ENCODE measurements at regions not wholly inside any gene's neighbourhood (a gene's known extent, or its start where the extent isn't known, plus 50 kb on each side); places are given as distances from the start of the nearest gene placed in this dataset.

- FAIRE-seq (no peak), DNase-seq (ENCODE audit: insufficient read length, low spot score) (no peak)
- TF ChIP-seq POLR2A (IDR thresholded peaks at IDR 0.05; ENCODE audit: low read depth, low read length) = no peak
- TF ChIP-seq POU2F2 (IDR thresholded peaks at IDR 0.05; ENCODE audit: low read depth, low read length) = no peak
- no peak for TF ChIP-seq PAX5 (IDR thresholded peaks at IDR 0.05; ENCODE audit: insufficient read depth, low read length, severe bottlenecking)
- no peak for TF ChIP-seq TAF1 (IDR thresholded peaks at IDR 0.05; ENCODE audit: low read depth, low read length)
- no peak for TF ChIP-seq POLR2AphosphoS5 (IDR thresholded peaks at IDR 0.05; ENCODE audit: low read depth, low read length)
- no peak for TF ChIP-seq SPI1 (IDR thresholded peaks at IDR 0.05; ENCODE audit: low read depth, low read length)
Measured at GRCh38 chr11:127567237-127567932, 566.8 kb upstream of the KIRREL3 start.

GRCh38 chr11:127564810-127565209 is 564.2 kb upstream of the KIRREL3 start:
- TF ChIP-seq POLR2AphosphoS5 (IDR thresholded peaks at IDR 0.05; ENCODE audit: low read depth, low read length) (no peak), POLR2A (IDR thresholded peaks at IDR 0.05; ENCODE audit: low read depth, low read length) (no peak), SPI1 (IDR thresholded peaks at IDR 0.05; ENCODE audit: low read depth, low read length) (no peak), PAX5 (IDR thresholded peaks at IDR 0.05; ENCODE audit: insufficient read depth, low read length, severe bottlenecking) (no peak), POU2F2 (IDR thresholded peaks at IDR 0.05; ENCODE audit: low read depth, low read length) (no peak), TAF1 (IDR thresholded peaks at IDR 0.05; ENCODE audit: low read depth, low read length) (no peak)
- DNase-seq (ENCODE audit: insufficient read length, low spot score) = no peak
- no peak for FAIRE-seq

- DNase-seq (ENCODE audit: insufficient read length, low spot score) (no peak), FAIRE-seq (no peak)
- TF ChIP-seq POLR2A (IDR thresholded peaks at IDR 0.05; ENCODE audit: low read depth, low read length) = no peak
- no peak for TF ChIP-seq PAX5 (IDR thresholded peaks at IDR 0.05; ENCODE audit: insufficient read depth, low read length, severe bottlenecking)
- TF ChIP-seq SPI1 (IDR thresholded peaks at IDR 0.05; ENCODE audit: low read depth, low read length) = no peak
- TF ChIP-seq POLR2AphosphoS5 (IDR thresholded peaks at IDR 0.05; ENCODE audit: low read depth, low read length) = no peak
- TF ChIP-seq POU2F2 (IDR thresholded peaks at IDR 0.05; ENCODE audit: low read depth, low read length) = no peak
- TF ChIP-seq TAF1 (IDR thresholded peaks at IDR 0.05; ENCODE audit: low read depth, low read length) = no peak
Measured at GRCh38 chr11:127559978-127560377, 559.4 kb upstream of the KIRREL3 start.

GRCh38 chr11:127552446-127552845 is 551.9 kb upstream of the KIRREL3 start:
- TF ChIP-seq TAF1 (IDR thresholded peaks at IDR 0.05; ENCODE audit: low read depth, low read length) (no peak), POLR2A (IDR thresholded peaks at IDR 0.05; ENCODE audit: low read depth, low read length) (no peak), PAX5 (IDR thresholded peaks at IDR 0.05; ENCODE audit: insufficient read depth, low read length, severe bottlenecking) (no peak), POU2F2 (IDR thresholded peaks at IDR 0.05; ENCODE audit: low read depth, low read length) (no peak), POLR2AphosphoS5 (IDR thresholded peaks at IDR 0.05; ENCODE audit: low read depth, low read length) (no peak), SPI1 (IDR thresholded peaks at IDR 0.05; ENCODE audit: low read depth, low read length) (no peak)
- no peak for DNase-seq (ENCODE audit: insufficient read length, low spot score)
- no peak for FAIRE-seq

GRCh38 chr11:127531167-127531566 is 530.6 kb upstream of the KIRREL3 start:
- FAIRE-seq (no peak), DNase-seq (ENCODE audit: insufficient read length, low spot score) (no peak)
- TF ChIP-seq SPI1 (IDR thresholded peaks at IDR 0.05; ENCODE audit: low read depth, low read length) (no peak), POLR2AphosphoS5 (IDR thresholded peaks at IDR 0.05; ENCODE audit: low read depth, low read length) (no peak), TAF1 (IDR thresholded peaks at IDR 0.05; ENCODE audit: low read depth, low read length) (no peak), POLR2A (IDR thresholded peaks at IDR 0.05; ENCODE audit: low read depth, low read length) (no peak), PAX5 (IDR thresholded peaks at IDR 0.05; ENCODE audit: insufficient read depth, low read length, severe bottlenecking) (no peak), POU2F2 (IDR thresholded peaks at IDR 0.05; ENCODE audit: low read depth, low read length) (no peak)

GRCh38 chr11:127528297-127528696 is 527.7 kb upstream of the KIRREL3 start:
- DNase-seq (ENCODE audit: insufficient read length, low spot score) (no peak), FAIRE-seq (no peak)
- no peak for TF ChIP-seq SPI1 (IDR thresholded peaks at IDR 0.05; ENCODE audit: low read depth, low read length)

GRCh38 chr11:127524618-127525017 is 524.0 kb upstream of the KIRREL3 start:
- no peak for FAIRE-seq

GRCh38 chr11:127521413-127521812 is 520.8 kb upstream of the KIRREL3 start:
- DNase-seq (ENCODE audit: insufficient read length, low spot score) = no peak
- no peak for TF ChIP-seq POU2F2 (IDR thresholded peaks at IDR 0.05; ENCODE audit: low read depth, low read length)
- TF ChIP-seq SPI1 (IDR thresholded peaks at IDR 0.05; ENCODE audit: low read depth, low read length) = no peak
- TF ChIP-seq POLR2AphosphoS5 (IDR thresholded peaks at IDR 0.05; ENCODE audit: low read depth, low read length) = no peak
- no peak for TF ChIP-seq PAX5 (IDR thresholded peaks at IDR 0.05; ENCODE audit: insufficient read depth, low read length, severe bottlenecking)
- TF ChIP-seq POLR2A (IDR thresholded peaks at IDR 0.05; ENCODE audit: low read depth, low read length) = no peak
- no peak for TF ChIP-seq TAF1 (IDR thresholded peaks at IDR 0.05; ENCODE audit: low read depth, low read length)
- no peak for FAIRE-seq

More at GRCh38 chr11:127524618-127525017, 524.0 kb upstream of the KIRREL3 start:
- TF ChIP-seq SPI1 (IDR thresholded peaks at IDR 0.05; ENCODE audit: low read depth, low read length) = no peak
- TF ChIP-seq POU2F2 (IDR thresholded peaks at IDR 0.05; ENCODE audit: low read depth, low read length) = no peak
- no peak for TF ChIP-seq POLR2AphosphoS5 (IDR thresholded peaks at IDR 0.05; ENCODE audit: low read depth, low read length)
- no peak for TF ChIP-seq PAX5 (IDR thresholded peaks at IDR 0.05; ENCODE audit: insufficient read depth, low read length, severe bottlenecking)
- no peak for TF ChIP-seq TAF1 (IDR thresholded peaks at IDR 0.05; ENCODE audit: low read depth, low read length)
- no peak for TF ChIP-seq POLR2A (IDR thresholded peaks at IDR 0.05; ENCODE audit: low read depth, low read length)
- no peak for DNase-seq (ENCODE audit: insufficient read length, low spot score)

- DNase-seq (ENCODE audit: insufficient read length, low spot score) = no peak
- TF ChIP-seq SPI1 (IDR thresholded peaks at IDR 0.05; ENCODE audit: low read depth, low read length) (no peak), PAX5 (IDR thresholded peaks at IDR 0.05; ENCODE audit: insufficient read depth, low read length, severe bottlenecking) (no peak), POU2F2 (IDR thresholded peaks at IDR 0.05; ENCODE audit: low read depth, low read length) (no peak), TAF1 (IDR thresholded peaks at IDR 0.05; ENCODE audit: low read depth, low read length) (no peak), POLR2AphosphoS5 (IDR thresholded peaks at IDR 0.05; ENCODE audit: low read depth, low read length) (no peak), POLR2A (IDR thresholded peaks at IDR 0.05; ENCODE audit: low read depth, low read length) (no peak)
- no peak for FAIRE-seq
Measured at GRCh38 chr11:127507851-127508250, 507.3 kb upstream of the KIRREL3 start.

- DNase-seq (ENCODE audit: insufficient read length, low spot score) (no peak), FAIRE-seq (no peak)
- no peak for TF ChIP-seq SPI1 (IDR thresholded peaks at IDR 0.05; ENCODE audit: low read depth, low read length)
Measured at GRCh38 chr11:127506647-127507046, 506.1 kb upstream of the KIRREL3 start.

Data from GM12891 (cell line).